Choroid plexus epithelial cell (primary cell): ENCODE measurements at regions not wholly inside any gene's neighbourhood (a gene's known extent, or its start where the extent isn't known, plus 50 kb on each side); places are given as distances from the start of the nearest gene placed in this dataset.

Source experiments
- DNase-seq: peaks from one replicate; pipeline ENCODE4 v3.0.0-alpha.2; 2010; ENCODE audit warnings: low read depth
- H3K4me3 ChIP-seq: 2 replicates; pipeline ENCODE4 v1.5.1; 2011; ENCODE audit warnings: low read depth, mild to moderate bottlenecking, control low read depth, low read length, moderate library complexity
- TF ChIP-seq, protein P1 (sequence below): conservative IDR thresholded peaks from 2 replicates; pipeline ENCODE4 v1.5.1; 2011; ENCODE audit warnings: low read depth, mild to moderate bottlenecking, control low read depth, inconsistent platforms, low read length, moderate library complexity

DNA sequence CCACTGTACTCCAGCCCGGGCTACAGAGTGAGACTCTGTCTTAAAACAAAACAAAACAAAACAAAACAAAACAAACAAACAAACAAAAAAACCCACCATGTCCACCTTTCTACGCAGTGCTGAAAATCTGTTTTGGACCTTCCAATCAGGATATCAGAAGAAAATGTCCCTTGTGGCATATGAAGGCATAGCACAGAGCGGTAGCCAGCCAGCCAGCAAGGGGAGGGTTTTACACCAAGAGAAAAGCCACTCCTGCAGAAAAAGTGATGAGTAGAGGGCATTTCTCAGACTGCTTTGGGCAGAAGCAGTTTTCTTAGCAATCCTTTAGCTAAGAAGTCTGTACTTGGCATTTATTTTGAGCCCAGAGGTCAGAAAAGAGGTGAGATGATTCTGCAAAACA, 612.2 kb downstream of the TYW1 start:
- DNase-seq, result no peak
- TF ChIP-seq, protein P1, sequence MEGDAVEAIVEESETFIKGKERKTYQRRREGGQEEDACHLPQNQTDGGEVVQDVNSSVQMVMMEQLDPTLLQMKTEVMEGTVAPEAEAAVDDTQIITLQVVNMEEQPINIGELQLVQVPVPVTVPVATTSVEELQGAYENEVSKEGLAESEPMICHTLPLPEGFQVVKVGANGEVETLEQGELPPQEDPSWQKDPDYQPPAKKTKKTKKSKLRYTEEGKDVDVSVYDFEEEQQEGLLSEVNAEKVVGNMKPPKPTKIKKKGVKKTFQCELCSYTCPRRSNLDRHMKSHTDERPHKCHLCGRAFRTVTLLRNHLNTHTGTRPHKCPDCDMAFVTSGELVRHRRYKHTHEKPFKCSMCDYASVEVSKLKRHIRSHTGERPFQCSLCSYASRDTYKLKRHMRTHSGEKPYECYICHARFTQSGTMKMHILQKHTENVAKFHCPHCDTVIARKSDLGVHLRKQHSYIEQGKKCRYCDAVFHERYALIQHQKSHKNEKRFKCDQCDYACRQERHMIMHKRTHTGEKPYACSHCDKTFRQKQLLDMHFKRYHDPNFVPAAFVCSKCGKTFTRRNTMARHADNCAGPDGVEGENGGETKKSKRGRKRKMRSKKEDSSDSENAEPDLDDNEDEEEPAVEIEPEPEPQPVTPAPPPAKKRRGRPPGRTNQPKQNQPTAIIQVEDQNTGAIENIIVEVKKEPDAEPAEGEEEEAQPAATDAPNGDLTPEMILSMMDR, result no peak
- H3K4me3 ChIP-seq, result no peak overlapping the region

DNA sequence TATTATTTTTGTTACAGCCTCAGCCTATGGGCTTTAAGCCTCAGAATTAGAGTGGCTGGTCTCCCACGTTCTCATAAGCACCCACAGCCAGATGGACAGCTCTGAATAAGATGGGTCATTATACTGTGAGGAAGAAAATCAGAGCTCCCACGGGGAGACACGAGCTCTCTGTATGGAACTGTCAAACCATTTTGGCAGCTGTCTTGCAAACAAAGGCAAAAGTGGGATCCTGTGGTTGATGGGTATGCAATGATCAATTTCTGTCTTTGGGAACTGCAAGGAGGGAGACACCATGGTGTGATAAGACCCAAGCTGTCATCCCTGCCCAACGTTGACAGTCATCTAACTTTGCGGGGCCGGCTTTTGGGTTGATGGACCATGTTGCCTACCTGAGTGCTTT, 614.3 kb downstream of the TYW1 start:
- TF ChIP-seq, protein P1, result no peak
- no peak for DNase-seq
- no peak overlapping the region for H3K4me3 ChIP-seq

GRCh38 chr7:67614843-67615242, 618.2 kb downstream of the TYW1 start:
- TF ChIP-seq, protein P1, result no peak
- no peak for DNase-seq
- no peak overlapping the region for H3K4me3 ChIP-seq

DNA sequence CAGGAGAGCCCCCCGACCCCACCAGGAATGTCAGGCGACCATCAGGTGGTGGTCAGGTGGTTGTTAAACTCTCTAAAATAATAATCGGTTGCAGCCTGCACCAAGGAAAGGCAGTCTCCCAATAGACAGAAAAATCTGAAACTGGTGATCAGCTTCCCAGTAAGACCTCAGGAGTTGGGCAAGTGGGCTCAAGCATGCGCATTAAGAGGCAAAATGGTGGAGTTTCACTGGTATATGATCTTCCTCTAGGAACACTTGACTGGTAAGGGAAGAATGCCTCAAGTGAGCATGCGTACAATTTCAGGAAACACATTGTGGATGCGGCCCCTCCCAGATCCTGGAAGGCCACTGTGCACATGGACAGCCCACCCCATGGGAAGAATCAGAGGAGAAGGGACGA, 619.9 kb downstream of the TYW1 start:
- no peak overlapping the region for H3K4me3 ChIP-seq
- TF ChIP-seq, protein P1, result no peak
- DNase-seq, result no peak

DNA sequence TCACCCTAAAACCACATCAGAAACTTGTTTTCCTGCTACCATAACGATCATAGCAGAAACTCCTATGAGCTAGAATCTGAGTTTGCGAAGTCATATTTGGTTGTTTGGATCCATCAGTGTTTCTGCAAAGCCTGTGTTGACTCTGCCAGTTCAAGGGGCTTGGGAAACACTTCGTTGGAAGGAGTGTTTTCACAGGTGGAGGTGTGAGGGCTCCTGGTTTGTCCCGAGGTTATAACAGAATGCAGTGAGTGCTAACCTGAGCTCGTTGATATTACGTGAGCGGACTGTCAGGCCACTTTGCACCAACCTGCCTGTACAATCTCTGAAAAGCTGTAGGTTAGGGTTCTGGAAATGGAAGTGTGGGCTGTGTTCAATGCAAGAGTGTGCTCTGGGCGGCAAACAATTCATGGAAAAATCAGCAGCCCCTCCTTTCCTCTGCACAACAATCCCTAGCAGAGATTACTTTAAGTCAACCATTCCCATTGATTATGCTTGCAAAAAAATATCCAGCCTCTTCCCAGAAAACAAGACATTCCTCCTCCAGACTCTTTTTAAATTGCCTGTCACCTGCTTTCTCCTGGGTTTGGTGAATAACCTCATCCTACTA, 622.0 kb downstream of the TYW1 start:
- H3K4me3 ChIP-seq, result no peak overlapping the region
- no peak for DNase-seq
- TF ChIP-seq, protein P1, result no peak

DNA sequence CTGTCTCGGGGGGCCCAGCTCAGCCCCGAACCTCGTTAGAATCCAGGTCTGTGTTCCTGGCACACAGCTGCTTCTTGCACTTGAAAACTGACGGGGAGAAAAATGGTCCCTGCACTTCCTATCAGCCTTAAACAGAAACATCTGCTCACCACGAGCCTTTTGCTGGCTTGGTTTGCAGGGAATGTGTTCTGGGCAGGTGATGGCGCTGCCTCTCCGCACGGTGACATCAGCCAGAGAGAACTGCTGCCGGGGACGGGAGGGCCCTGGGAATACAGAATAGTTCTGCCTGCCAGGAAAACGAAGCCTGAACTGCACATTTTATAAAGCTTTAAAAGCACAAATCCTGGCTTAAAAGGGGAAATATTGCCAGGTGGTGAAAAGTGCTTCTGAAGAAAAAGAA, 622.5 kb downstream of the TYW1 start:
- no peak overlapping the region for H3K4me3 ChIP-seq
- no peak for DNase-seq
- TF ChIP-seq, protein P1, result no peak

DNA sequence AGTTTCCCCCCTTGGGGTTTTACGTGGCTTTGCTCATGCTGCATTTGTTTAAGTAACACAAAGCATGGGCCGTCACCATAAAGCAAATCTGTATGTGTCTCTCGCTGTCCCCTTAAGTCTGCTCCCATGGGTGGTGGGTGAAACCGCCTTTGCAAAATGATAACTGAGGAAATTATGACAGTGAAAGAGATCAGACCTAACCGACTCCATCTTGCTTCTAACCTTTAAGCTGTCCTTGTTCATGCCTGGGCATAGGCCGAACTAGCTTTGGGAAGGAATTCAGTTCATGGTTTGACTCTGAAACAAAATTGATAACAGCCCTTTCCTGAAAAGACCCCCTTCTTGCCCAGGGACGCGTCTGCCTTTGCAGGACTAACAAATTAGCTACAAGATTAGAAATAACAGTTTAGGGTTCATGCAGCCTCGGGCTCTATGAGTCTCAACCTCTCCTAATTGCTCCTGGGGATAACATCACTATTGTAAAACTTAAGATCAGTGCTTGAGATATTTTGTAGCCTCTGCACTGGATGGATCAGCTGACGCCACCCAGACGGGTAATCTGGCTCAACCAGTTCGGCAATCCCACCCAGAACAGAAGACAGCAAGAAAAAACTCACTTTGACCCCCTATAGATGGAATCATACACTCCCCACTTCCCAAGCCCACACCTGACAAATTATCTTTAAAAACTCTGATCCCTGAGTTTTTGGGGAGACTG, 623.7 kb downstream of the TYW1 start:
- TF ChIP-seq, protein P1, result no peak
- DNase-seq, result no peak
- no peak overlapping the region for H3K4me3 ChIP-seq
